ENCODE measurements at regions not wholly inside any gene's neighbourhood (a gene's known extent, or its start where the extent isn't known, plus 50 kb on each side); places are given as distances from the start of the nearest gene placed in this dataset.

DNA sequence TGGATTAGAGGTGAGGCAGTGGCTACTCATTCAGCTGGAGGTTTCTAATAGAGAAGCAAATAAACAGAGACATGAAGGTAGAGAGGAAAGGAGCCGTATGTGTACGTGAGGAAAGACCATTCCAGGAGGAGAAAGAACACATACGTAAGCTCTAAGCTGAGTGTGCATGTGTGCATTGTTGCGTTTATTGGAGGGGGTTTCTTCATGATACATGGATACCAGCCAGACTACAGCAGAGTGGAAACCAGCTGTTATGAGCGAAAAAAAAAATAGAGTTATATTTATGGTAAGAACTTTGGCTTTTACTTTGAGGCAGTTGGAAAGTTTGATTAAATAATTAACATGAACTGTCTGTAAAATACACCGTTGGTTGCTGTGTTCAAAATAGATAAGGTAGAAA lies 173.4 kb upstream of the RGS18 start:
- Histone ChIP-seq H3K36me3 (no peaks in the 10 kb centered on the region), H3K27ac (no peak overlapping the region), H3K9me3 (no peaks in the 10 kb centered on the region), H3K27me3 (no peaks in the 10 kb centered on the region), H3K4me1 (no peaks in the 10 kb centered on the region), H3K4me3 (no peak overlapping the region)
- no peak for DNase-seq (ENCODE audit: low spot score in 2 of 2)
- TF ChIP-seq, protein P1, sequence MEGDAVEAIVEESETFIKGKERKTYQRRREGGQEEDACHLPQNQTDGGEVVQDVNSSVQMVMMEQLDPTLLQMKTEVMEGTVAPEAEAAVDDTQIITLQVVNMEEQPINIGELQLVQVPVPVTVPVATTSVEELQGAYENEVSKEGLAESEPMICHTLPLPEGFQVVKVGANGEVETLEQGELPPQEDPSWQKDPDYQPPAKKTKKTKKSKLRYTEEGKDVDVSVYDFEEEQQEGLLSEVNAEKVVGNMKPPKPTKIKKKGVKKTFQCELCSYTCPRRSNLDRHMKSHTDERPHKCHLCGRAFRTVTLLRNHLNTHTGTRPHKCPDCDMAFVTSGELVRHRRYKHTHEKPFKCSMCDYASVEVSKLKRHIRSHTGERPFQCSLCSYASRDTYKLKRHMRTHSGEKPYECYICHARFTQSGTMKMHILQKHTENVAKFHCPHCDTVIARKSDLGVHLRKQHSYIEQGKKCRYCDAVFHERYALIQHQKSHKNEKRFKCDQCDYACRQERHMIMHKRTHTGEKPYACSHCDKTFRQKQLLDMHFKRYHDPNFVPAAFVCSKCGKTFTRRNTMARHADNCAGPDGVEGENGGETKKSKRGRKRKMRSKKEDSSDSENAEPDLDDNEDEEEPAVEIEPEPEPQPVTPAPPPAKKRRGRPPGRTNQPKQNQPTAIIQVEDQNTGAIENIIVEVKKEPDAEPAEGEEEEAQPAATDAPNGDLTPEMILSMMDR (IDR thresholded peaks at IDR 0.05): no peak
- TF ChIP-seq POLR2A (IDR thresholded peaks at IDR 0.05): no peak
- intact Hi-C loops (cut with DNase I; ENCODE audit: low total_unique reads): no loop called here

DNA sequence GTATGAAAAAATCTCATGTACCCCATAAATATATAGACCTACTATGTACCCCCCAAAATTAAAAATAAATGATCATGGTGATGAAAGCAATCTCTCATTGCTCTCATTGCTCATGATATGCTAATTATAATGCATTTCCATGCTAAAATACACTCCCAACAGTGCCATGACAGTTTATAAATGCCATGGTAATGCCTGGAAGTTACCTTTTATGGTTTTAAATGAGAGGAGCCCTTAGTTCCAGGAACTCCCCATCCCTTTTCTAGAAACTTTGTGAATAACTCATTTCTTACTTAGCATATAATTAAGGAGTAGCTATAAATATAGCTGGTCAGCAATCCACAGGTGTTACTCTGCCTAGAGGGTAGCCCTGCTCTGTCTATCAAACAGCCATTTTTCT lies 166.1 kb upstream of the RGS18 start:
- TF ChIP-seq, protein P1 (IDR thresholded peaks at IDR 0.05): no peak
- TF ChIP-seq POLR2AphosphoS5 (IDR thresholded peaks at IDR 0.05) (no peak), POLR2A (IDR thresholded peaks at IDR 0.05) (no peak)
- H3K27me3 ChIP-seq: no peaks in the 10 kb centered on the region
- H3K9me3 ChIP-seq: no peaks in the 10 kb centered on the region
- no peak for DNase-seq (ENCODE audit: low spot score in 2 of 2)
- H3K36me3 ChIP-seq: no peaks in the 10 kb centered on the region
- no peak overlapping the region for H3K27ac ChIP-seq
- H3K4me3 ChIP-seq: no peak overlapping the region
- H3K4me1 ChIP-seq: no peaks in the 10 kb centered on the region
- intact Hi-C loops (cut with DNase I; ENCODE audit: low total_unique reads): no loop called here

DNA sequence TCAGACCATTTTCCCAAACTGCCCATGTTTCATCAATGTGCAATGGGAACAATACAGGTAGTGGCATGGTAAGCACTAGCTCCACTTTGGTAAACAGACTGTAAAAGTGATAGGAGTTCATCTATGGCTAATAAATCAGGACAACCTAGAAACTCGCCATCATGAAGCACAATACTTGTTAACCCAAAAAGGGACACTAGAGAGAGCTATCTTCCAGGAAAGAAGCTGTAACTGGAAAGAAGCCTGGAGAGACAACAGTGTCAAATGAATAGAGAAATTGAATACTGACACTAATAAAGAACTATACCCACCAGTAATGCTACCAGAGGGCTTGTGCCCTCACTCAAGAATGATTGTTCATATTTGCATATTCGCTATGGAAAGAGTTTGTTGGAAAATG lies 164.7 kb upstream of the RGS18 start:
- Histone ChIP-seq H3K4me1 (no peaks in the 10 kb centered on the region), H3K27ac (no peak overlapping the region), H3K4me3 (no peak overlapping the region), H3K36me3 (no peaks in the 10 kb centered on the region), H3K27me3 (no peaks in the 10 kb centered on the region), H3K9me3 (no peaks in the 10 kb centered on the region)
- TF ChIP-seq, protein P1 (IDR thresholded peaks at IDR 0.05): no peak
- no peak for TF ChIP-seq POLR2A (IDR thresholded peaks at IDR 0.05)
- no peak for TF ChIP-seq POLR2AphosphoS5 (IDR thresholded peaks at IDR 0.05)
- intact Hi-C loops (cut with DNase I; ENCODE audit: low total_unique reads): no loop called here
- no peak for DNase-seq (ENCODE audit: low spot score in 2 of 2)

DNA sequence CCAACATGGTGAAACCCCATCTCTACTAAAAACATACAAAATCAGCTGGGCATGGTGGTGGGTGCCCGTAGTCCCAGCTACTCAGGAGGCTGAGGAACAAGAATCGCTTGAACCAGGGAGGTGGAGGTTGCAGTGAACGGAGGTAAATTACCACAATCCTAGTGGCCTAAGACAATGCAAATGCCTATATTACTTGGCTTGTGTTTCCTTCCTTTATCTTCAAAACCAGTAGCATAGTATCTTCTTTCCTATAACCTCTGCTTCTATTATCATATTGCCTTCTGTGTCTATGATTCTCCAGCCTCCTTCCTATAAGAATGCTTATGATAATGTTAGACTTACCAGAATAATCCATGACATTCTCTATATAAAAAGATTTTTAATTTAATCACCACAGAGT lies 156.2 kb upstream of the RGS18 start:
- Histone ChIP-seq H3K36me3 (no peaks in the 10 kb centered on the region), H3K27me3 (no peaks in the 10 kb centered on the region), H3K4me3 (no peak overlapping the region), H3K27ac (no peak overlapping the region), H3K9me3 (no peaks in the 10 kb centered on the region), H3K4me1 (no peaks in the 10 kb centered on the region)
- TF ChIP-seq, protein P1 (IDR thresholded peaks at IDR 0.05): no peak
- TF ChIP-seq POLR2AphosphoS5 (IDR thresholded peaks at IDR 0.05): no peak
- TF ChIP-seq POLR2A (IDR thresholded peaks at IDR 0.05): no peak
- intact Hi-C loops (cut with DNase I; ENCODE audit: low total_unique reads): no loop called here
- no peak for DNase-seq (ENCODE audit: low spot score in 2 of 2)

DNA sequence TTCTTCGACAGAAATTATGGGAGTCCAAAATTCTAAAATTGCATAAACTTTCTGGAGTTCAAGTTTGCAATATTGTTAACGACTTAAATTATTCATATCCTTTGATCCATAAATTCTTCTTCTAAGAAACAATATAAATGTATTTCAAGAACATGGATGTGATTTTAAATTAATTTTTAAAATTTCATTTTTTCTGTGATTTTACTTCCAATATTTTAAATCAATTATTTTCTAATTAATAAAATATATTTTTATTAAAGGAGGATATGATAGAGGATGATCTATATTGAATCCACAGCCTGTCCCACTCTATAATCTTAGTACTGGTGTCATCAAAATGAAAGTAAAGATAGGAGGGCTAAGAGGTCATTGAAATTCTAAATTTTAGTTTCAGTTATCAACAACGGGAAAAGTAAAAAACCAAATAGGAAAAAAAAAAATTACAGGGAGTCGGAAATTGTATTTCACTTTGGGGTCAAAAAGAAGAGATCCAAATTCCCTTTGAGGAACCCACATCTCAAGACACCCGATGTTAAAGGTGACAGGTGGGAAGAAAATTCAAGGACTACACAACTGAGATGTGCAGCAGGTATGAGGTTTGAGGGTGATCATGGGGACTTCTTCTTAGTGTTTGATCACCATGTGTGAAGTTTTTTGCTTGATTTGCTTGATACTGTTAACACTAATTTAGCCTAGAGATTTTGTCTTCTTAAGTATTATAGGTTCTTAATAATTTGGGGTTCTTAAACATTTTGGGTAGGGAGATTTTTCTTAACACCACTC lies 154.8 kb upstream of the RGS18 start:
- Histone ChIP-seq H3K27me3 (no peaks in the 10 kb centered on the region), H3K4me3 (no peak overlapping the region), H3K27ac (no peak overlapping the region), H3K36me3 (no peaks in the 10 kb centered on the region), H3K9me3 (no peaks in the 10 kb centered on the region), H3K4me1 (no peaks in the 10 kb centered on the region)
- no peak for DNase-seq (ENCODE audit: low spot score in 2 of 2)
- intact Hi-C loops (cut with DNase I; ENCODE audit: low total_unique reads): no loop called here
- TF ChIP-seq, protein P1 (IDR thresholded peaks at IDR 0.05): no peak
- TF ChIP-seq POLR2A (IDR thresholded peaks at IDR 0.05) (no peak), POLR2AphosphoS5 (IDR thresholded peaks at IDR 0.05) (no peak)
